ENCODE measurements at regions not wholly inside any gene's neighbourhood (a gene's known extent, or its start where the extent isn't known, plus 50 kb on each side); places are given as distances from the start of the nearest gene placed in this dataset.

- TF ChIP-seq, protein P1, sequence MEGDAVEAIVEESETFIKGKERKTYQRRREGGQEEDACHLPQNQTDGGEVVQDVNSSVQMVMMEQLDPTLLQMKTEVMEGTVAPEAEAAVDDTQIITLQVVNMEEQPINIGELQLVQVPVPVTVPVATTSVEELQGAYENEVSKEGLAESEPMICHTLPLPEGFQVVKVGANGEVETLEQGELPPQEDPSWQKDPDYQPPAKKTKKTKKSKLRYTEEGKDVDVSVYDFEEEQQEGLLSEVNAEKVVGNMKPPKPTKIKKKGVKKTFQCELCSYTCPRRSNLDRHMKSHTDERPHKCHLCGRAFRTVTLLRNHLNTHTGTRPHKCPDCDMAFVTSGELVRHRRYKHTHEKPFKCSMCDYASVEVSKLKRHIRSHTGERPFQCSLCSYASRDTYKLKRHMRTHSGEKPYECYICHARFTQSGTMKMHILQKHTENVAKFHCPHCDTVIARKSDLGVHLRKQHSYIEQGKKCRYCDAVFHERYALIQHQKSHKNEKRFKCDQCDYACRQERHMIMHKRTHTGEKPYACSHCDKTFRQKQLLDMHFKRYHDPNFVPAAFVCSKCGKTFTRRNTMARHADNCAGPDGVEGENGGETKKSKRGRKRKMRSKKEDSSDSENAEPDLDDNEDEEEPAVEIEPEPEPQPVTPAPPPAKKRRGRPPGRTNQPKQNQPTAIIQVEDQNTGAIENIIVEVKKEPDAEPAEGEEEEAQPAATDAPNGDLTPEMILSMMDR (IDR thresholded peaks at IDR 0.05) = no peak
- TF ChIP-seq POLR2AphosphoS5 (IDR thresholded peaks at IDR 0.05) (no peak), POLR2A (IDR thresholded peaks at IDR 0.05) (no peak)
These were observed 145.6 kb downstream of the BAMBI start for GRCh38 chr10:28822719-28823464.
